ENCODE measurements at regions not wholly inside any gene's neighbourhood (a gene's known extent, or its start where the extent isn't known, plus 50 kb on each side); places are given as distances from the start of the nearest gene placed in this dataset.

DNA sequence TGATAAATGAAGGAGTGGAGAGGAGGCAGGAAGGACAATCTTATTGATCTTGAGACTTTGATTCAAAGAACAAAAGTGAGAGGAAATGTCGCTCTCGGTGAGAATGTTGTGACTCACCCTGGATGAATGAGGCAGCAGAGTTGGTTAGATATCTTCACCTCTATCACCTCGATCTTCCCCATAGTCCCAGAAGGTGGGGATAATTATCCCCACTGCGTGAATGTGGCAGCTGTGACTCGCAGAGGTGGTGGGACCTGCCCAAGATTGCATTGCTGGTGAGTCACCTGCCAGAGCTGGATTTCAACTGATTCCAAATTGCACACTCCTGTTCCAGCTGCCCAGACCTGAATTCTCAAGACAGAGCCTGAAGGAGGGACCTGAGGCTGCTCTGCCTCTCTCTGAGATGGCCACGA is 105.0 kb downstream of the MATN1 start:
- no peak overlapping the region for H3K4me3 ChIP-seq (ENCODE audit: low read depth, low read length)
- no peak for DNase-seq (ENCODE audit: low read depth)
- TF ChIP-seq, protein P1, sequence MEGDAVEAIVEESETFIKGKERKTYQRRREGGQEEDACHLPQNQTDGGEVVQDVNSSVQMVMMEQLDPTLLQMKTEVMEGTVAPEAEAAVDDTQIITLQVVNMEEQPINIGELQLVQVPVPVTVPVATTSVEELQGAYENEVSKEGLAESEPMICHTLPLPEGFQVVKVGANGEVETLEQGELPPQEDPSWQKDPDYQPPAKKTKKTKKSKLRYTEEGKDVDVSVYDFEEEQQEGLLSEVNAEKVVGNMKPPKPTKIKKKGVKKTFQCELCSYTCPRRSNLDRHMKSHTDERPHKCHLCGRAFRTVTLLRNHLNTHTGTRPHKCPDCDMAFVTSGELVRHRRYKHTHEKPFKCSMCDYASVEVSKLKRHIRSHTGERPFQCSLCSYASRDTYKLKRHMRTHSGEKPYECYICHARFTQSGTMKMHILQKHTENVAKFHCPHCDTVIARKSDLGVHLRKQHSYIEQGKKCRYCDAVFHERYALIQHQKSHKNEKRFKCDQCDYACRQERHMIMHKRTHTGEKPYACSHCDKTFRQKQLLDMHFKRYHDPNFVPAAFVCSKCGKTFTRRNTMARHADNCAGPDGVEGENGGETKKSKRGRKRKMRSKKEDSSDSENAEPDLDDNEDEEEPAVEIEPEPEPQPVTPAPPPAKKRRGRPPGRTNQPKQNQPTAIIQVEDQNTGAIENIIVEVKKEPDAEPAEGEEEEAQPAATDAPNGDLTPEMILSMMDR (IDR thresholded peaks at IDR 0.05; ENCODE audit: low read depth, low read length): no peak
- TF ChIP-seq MYC (IDR thresholded peaks at IDR 0.05; ENCODE audit: low read depth, low read length): no peak
- TF ChIP-seq, protein P2, sequence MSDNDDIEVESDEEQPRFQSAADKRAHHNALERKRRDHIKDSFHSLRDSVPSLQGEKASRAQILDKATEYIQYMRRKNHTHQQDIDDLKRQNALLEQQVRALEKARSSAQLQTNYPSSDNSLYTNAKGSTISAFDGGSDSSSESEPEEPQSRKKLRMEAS (IDR thresholded peaks at IDR 0.05; ENCODE audit: low read depth, low read length): no peak
- TF ChIP-seq POLR2A (IDR thresholded peaks at IDR 0.05; ENCODE audit: extremely low read depth, insufficient read length): no peak

DNA sequence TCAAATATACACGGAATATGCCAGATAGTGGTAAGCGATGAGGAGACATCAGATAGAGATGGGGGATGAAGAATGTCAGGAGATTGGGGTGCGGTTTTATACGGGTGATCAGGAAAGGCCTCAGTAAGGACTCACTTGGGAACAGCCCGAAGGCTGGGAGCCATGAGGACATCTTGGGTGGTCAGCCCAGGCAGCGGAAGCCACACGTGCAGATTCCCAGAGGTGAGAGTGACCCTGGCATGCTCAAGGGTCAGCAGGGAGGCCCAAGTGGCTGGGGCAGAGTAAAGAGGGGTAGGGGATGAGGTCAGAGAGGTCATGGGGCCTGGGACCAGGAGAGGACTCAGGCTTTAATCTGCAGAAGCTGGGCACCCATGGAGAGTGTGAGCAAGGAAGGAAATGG is 106.6 kb downstream of the MATN1 start:
- no peak overlapping the region for H3K4me3 ChIP-seq (ENCODE audit: low read depth, low read length)
- DNase-seq (ENCODE audit: low read depth): no peak
- TF ChIP-seq, protein P2 (IDR thresholded peaks at IDR 0.05; ENCODE audit: low read depth, low read length): no peak
- TF ChIP-seq MYC (IDR thresholded peaks at IDR 0.05; ENCODE audit: low read depth, low read length) (no peak), POLR2A (IDR thresholded peaks at IDR 0.05; ENCODE audit: extremely low read depth, insufficient read length) (no peak)
- TF ChIP-seq, protein P1 (IDR thresholded peaks at IDR 0.05; ENCODE audit: low read depth, low read length): no peak

DNA sequence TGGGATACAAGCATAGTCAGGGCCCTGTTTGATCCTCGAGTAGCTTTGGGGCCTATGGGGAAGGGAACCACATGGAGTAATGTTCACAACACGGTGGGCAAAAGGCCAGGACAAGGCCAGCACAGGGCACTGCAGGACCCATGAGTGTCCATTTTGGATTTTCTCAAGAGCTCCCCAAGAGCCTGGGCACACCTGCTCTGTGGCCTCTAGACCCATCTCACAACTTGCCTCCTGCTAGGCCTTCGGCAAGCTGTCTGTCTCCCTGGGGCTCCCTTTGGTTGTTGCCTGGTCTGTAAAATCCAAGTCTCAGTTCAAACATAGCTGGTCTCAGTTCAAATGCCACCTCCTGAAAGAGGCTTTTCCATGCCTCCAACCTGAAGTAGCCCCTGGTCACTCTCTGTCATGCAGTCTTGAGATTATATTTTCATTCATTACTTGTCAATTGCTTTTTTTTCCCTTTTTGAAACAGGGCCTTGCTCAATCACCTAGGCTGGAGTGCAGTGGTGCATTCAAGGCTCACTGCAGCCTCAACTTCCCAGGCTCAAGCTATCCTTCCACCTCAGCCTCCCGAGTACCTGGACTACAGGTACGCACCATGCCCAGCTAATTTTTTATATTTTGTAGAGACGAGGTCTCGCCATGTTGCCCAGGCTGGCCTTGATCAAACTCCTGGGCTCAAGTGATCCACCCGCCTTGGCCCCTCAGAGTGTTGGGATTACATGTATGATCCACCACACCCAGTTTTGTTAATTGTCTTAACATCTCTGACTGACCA is 107.4 kb downstream of the MATN1 start:
- H3K4me3 ChIP-seq (ENCODE audit: low read depth, low read length): no peak overlapping the region
- TF ChIP-seq, protein P1 (IDR thresholded peaks at IDR 0.05; ENCODE audit: low read depth, low read length): no peak
- TF ChIP-seq POLR2A (IDR thresholded peaks at IDR 0.05; ENCODE audit: extremely low read depth, insufficient read length) (no peak), MYC (IDR thresholded peaks at IDR 0.05; ENCODE audit: low read depth, low read length) (no peak)
- TF ChIP-seq, protein P2 (IDR thresholded peaks at IDR 0.05; ENCODE audit: low read depth, low read length): no peak
- no peak for DNase-seq (ENCODE audit: low read depth)

DNA sequence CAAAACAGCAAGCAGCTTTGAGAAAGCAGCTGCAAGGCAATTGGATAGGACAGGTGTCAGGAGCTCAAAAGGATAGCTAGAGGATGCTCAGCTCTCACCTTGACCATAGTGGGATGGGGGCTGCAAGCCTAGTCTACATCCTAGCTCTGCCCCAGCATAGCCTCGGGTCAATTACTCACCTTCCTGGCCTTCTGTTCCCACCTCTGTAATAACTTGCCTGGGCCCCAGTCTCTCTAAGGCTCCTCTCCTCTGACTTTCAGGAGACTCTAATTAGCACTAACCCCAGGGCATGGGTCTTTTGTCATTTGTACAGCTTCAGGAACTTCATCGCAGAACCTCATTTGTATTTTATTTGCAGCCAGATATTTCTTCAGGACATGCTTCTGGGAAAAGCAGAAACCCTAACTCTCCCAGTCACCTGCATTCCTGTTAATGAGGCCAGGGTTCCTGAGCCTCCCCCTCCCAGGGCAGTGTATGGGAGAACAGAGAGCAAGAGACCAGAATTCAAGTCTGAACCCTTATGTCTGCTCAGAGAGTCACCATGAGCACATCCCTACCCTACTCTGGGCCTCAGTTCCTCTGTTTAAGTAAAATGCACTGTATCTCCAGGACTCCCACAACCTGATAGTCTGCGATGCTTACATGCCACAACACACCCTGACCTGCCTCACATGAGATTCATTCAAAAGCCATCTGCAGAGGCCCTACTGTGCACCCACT is 108.1 kb downstream of the MATN1 start:
- TF ChIP-seq, protein P2 (IDR thresholded peaks at IDR 0.05; ENCODE audit: low read depth, low read length): no peak
- TF ChIP-seq, protein P1 (IDR thresholded peaks at IDR 0.05; ENCODE audit: low read depth, low read length): no peak
- TF ChIP-seq POLR2A (IDR thresholded peaks at IDR 0.05; ENCODE audit: extremely low read depth, insufficient read length) (no peak), MYC (IDR thresholded peaks at IDR 0.05; ENCODE audit: low read depth, low read length) (no peak)
- no peak for DNase-seq (ENCODE audit: low read depth)
- H3K4me3 ChIP-seq (ENCODE audit: low read depth, low read length): no peak overlapping the region

DNA sequence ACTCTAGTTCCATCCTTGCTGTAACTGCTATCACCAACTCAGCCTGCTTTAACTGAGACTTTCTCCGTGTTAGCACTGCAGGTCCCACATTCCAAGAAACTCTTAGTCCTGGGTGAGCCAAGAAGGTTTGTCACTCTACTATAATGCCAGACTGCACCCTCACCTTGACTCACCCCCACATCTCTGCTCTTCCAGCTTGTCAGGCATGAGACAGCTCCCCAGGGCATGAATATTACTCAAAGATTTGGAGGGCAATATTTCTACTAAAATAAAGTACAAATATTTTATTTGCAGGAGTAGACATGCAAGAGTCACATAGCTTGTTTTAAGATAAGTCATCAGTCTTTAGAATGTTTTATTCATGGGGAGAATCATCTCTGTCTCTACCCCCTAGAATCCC is 110.2 kb downstream of the MATN1 start:
- no peak for TF ChIP-seq MYC (IDR thresholded peaks at IDR 0.05; ENCODE audit: low read depth, low read length)
- TF ChIP-seq, protein P2 (IDR thresholded peaks at IDR 0.05; ENCODE audit: low read depth, low read length): no peak
- H3K4me3 ChIP-seq (ENCODE audit: low read depth, low read length): no peak overlapping the region
- DNase-seq (ENCODE audit: low read depth): no peak

DNA sequence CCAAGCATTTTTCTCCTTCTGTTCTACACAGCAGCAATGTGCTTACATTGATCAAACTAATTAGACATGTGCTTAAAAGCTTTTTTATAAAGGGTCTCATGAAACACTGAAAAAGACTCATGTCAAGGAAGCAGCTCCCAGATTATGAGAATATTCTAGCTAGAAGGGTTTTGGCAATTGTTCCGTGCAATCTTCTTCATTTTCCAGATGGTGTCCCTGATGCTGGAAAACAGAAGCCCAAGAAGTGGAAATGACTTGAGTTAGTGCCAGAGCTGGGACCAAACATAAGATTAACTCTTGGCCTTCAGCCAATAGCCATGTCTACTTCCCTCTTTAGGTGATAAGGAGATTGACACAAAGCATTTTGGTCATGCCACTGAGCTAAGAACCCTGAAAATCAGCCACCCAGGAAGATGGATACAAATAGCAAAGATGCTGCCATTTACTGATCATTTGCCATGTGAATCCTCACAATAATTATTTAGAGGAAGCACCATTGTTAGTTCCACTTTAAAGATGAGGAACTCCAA is 110.8 kb downstream of the MATN1 start:
- no peak for DNase-seq (ENCODE audit: low read depth)
- TF ChIP-seq, protein P2 (IDR thresholded peaks at IDR 0.05; ENCODE audit: low read depth, low read length): no peak
- TF ChIP-seq, protein P1 (IDR thresholded peaks at IDR 0.05; ENCODE audit: low read depth, low read length): no peak
- TF ChIP-seq POLR2A (IDR thresholded peaks at IDR 0.05; ENCODE audit: extremely low read depth, insufficient read length) (no peak), MYC (IDR thresholded peaks at IDR 0.05; ENCODE audit: low read depth, low read length) (no peak)
- H3K4me3 ChIP-seq (ENCODE audit: low read depth, low read length): no peak overlapping the region

All from NB4 (cell line).